Natural killer cell (primary cell): ENCODE measurements at regions not wholly inside any gene's neighbourhood (a gene's known extent, or its start where the extent isn't known, plus 50 kb on each side); places are given as distances from the start of the nearest gene placed in this dataset.

Source experiments
- ATAC-seq, 3 donors: fragments of 150-1000 bp in 2 of 3; fragments of 200-7000 bp in 1 of 3; cut with Tn5 transposase; 1 replicate in 1 of 3; 2 replicates in 2 of 3; pipeline ENCODE4 v1.10.0; 2021; ENCODE audit warnings: mild to moderate bottlenecking in 2 of 3, moderate library complexity in 2 of 3
- DNase-seq, 2 donors: peaks; one replicate each; pipeline versions ENCODE4 v3.0.0 to v3.0.0-alpha.2; 2013 to 2021; ENCODE audit warnings: mixed read lengths in 1 of 2
- H3K27ac ChIP-seq: one replicate; pipeline ENCODE4 v1.5.1; 2013; ENCODE audit warnings: mild to moderate bottlenecking, low read length
- H3K27me3 ChIP-seq: one replicate; pipeline ENCODE4 v1.6.1; 2013; ENCODE audit warnings: low read length; ENCODE audit not compliant: control insufficient read depth, insufficient read depth
- H3K36me3 ChIP-seq: one replicate; pipeline ENCODE4 v1.6.1; 2013; ENCODE audit warnings: low read length; ENCODE audit not compliant: control insufficient read depth, insufficient read depth
- H3K4me1 ChIP-seq: one replicate; pipeline ENCODE4 v1.6.1; 2013; ENCODE audit warnings: low read length; ENCODE audit not compliant: control insufficient read depth, insufficient read depth
- H3K4me3 ChIP-seq: one replicate; pipeline ENCODE4 v1.5.1; 2013; ENCODE audit warnings: low read length
- H3K9me3 ChIP-seq: one replicate; pipeline ENCODE4 v1.6.1; 2013; ENCODE audit warnings: low read length; ENCODE audit not compliant: control insufficient read depth, insufficient read depth
- H3K27ac Mint-ChIP-seq, 2 donors: one replicate each; pipeline ENCODE4 v1.8.0; 2022; ENCODE audit warnings: mild to moderate bottlenecking in 2 of 2, mixed read lengths in 2 of 2, moderate library complexity in 1 of 2
- H3K27me3 Mint-ChIP-seq, 2 donors: one replicate each; pipeline ENCODE4 v1.8.0; 2022; ENCODE audit warnings: low read depth in 2 of 2, mixed read lengths in 2 of 2
- H3K36me3 Mint-ChIP-seq: one replicate; pipeline ENCODE4 v1.8.0; 2022; ENCODE audit warnings: mixed read lengths
- H3K4me1 Mint-ChIP-seq, 2 donors: one replicate each; pipeline ENCODE4 v1.8.0; 2022; ENCODE audit warnings: mixed read lengths in 2 of 2
- H3K4me3 Mint-ChIP-seq: one replicate; pipeline ENCODE4 v1.8.0; 2022; ENCODE audit warnings: mild to moderate bottlenecking, moderate library complexity, mixed read lengths
- H3K9me3 Mint-ChIP-seq, 2 donors: one replicate each; pipeline ENCODE4 v1.8.0; 2022; ENCODE audit warnings: mixed read lengths in 2 of 2
- CTCF ChIP-seq: fragments of 200-600 bp; IDR thresholded peaks from one replicate; pipeline ENCODE4 v1.8.0; 2022; ENCODE audit warnings: antibody characterized with exemption
- WGBS: methylation state at CpG from one replicate; pipeline ENCODE4 v1.1.7; 2013; ENCODE audit warnings: missing lambda C conversion rate; ENCODE audit not compliant: insufficient coverage; 5-methylcytosine and 5-hydroxymethylcytosine counted together
- intact Hi-C: fragments of 100-400 bp; cut with micrococcal nuclease; formaldehyde crosslinking; loops from one replicate; pipeline ENCODE4 v1.14.2; 2022

GRCh38 chr11:80860632-80861031, 1419.8 kb upstream of the TENM4 start:
- Histone ChIP-seq H3K27me3 (no peaks in the 10 kb centered on the region), H3K4me3 (no peak overlapping the region), H3K27ac (no peak overlapping the region), H3K4me1 (no peaks in the 10 kb centered on the region), H3K9me3 (no peaks in the 10 kb centered on the region), H3K36me3 (no peaks in the 10 kb centered on the region)
- intact Hi-C loops = no loop called here
- Mint-ChIP-seq H3K27me3 (no peaks in the 10 kb centered on the region), H3K4me1 (no peaks in the 10 kb centered on the region), H3K9me3 (peaks cover 4 to 13% of the 10 kb centered on the region in 2 donors), H3K27ac (no peak overlapping the region), H3K4me3 (no peak overlapping the region), H3K36me3 (no peaks in the 10 kb centered on the region)
- DNase-seq = no peak
- no peak for TF ChIP-seq CTCF
- no peak for ATAC-seq

GRCh38 chr11:80856066-80856465, 1415.2 kb upstream of the TENM4 start:
- intact Hi-C loops = no loop called here
- H3K9me3 ChIP-seq = peaks cover 4% of the 10 kb centered on the region
- Mint-ChIP-seq H3K4me1 (no peaks in the 10 kb centered on the region), H3K9me3 (peaks cover 12 to 22% of the 10 kb centered on the region in 2 donors), H3K27ac (no peak overlapping the region), H3K4me3 (no peak overlapping the region), H3K36me3 (no peaks in the 10 kb centered on the region), H3K27me3 (no peaks in the 10 kb centered on the region)
- 17% methylated on average over 1 of the region's 1 CpG for WGBS
- no peak for DNase-seq
- no peak overlapping the region for H3K4me3 ChIP-seq
- ATAC-seq = no peak
- no peaks in the 10 kb centered on the region for H3K4me1 ChIP-seq
- H3K27me3 ChIP-seq = no peaks in the 10 kb centered on the region
- no peak overlapping the region for H3K27ac ChIP-seq
- TF ChIP-seq CTCF = no peak
- no peaks in the 10 kb centered on the region for H3K36me3 ChIP-seq

- WGBS = 82% methylated on average over 4 of the region's 4 CpGs
- H3K9me3 Mint-ChIP-seq = peaks cover 12 to 22% of the 10 kb centered on the region in 2 donors
- DNase-seq = no peak
- peaks cover 5% of the 10 kb centered on the region for H3K9me3 ChIP-seq
- H3K27ac Mint-ChIP-seq = no peak overlapping the region
- H3K36me3 Mint-ChIP-seq = no peaks in the 10 kb centered on the region
- no peak overlapping the region for H3K27ac ChIP-seq
- no peak overlapping the region for H3K4me3 ChIP-seq
- intact Hi-C loops = no loop called here
- H3K27me3 ChIP-seq = no peaks in the 10 kb centered on the region
- no peak overlapping the region for H3K4me3 Mint-ChIP-seq
- TF ChIP-seq CTCF = no peak
- H3K36me3 ChIP-seq = no peaks in the 10 kb centered on the region
- no peaks in the 10 kb centered on the region for H3K4me1 Mint-ChIP-seq
- H3K4me1 ChIP-seq = no peaks in the 10 kb centered on the region
- H3K27me3 Mint-ChIP-seq = no peaks in the 10 kb centered on the region
- no peak for ATAC-seq
These were observed 1414.6 kb upstream of the TENM4 start for GRCh38 chr11:80855426-80855825.

- Mint-ChIP-seq H3K4me1 (no peaks in the 10 kb centered on the region), H3K36me3 (no peaks in the 10 kb centered on the region), H3K27ac (no peak overlapping the region), H3K27me3 (no peaks in the 10 kb centered on the region), H3K4me3 (no peak overlapping the region), H3K9me3 (peaks cover 13 to 23% of the 10 kb centered on the region in 2 donors)
- no peaks in the 10 kb centered on the region for H3K4me1 ChIP-seq
- intact Hi-C loops = no loop called here
- H3K27me3 ChIP-seq = no peaks in the 10 kb centered on the region
- ATAC-seq = no peak
- TF ChIP-seq CTCF = no peak
- no peak overlapping the region for H3K4me3 ChIP-seq
- 69% methylated on average over 2 of the region's 3 CpGs for WGBS
- peaks cover 5% of the 10 kb centered on the region for H3K9me3 ChIP-seq
- no peak for DNase-seq
- no peak overlapping the region for H3K27ac ChIP-seq
- no peaks in the 10 kb centered on the region for H3K36me3 ChIP-seq
These were observed 1408.4 kb upstream of the TENM4 start for GRCh38 chr11:80849253-80849652.
